Progenitor cell of endocrine pancreas (in vitro differentiated cells): ENCODE measurements at regions not wholly inside any gene's neighbourhood (a gene's known extent, or its start where the extent isn't known, plus 50 kb on each side); places are given as distances from the start of the nearest gene placed in this dataset.

Experiments
- DNase-seq: peaks from one replicate; pipeline ENCODE4 v3.0.0; 2021; ENCODE audit warnings: low spot score; ENCODE audit not compliant: unreplicated experiment
- H3K27ac Mint-ChIP-seq: 2 replicates; pipeline ENCODE4 v1.8.0; 2021; ENCODE audit warnings: mild to moderate bottlenecking, moderate library complexity, mixed read lengths
- H3K27me3 Mint-ChIP-seq: 2 replicates; pipeline ENCODE4 v1.8.0; 2021; ENCODE audit warnings: mixed read lengths
- H3K36me3 Mint-ChIP-seq: 2 replicates; pipeline ENCODE4 v1.8.0; 2022; ENCODE audit warnings: mixed read lengths; ENCODE audit not compliant: insufficient read depth
- H3K4me1 Mint-ChIP-seq: 2 replicates; pipeline ENCODE4 v1.8.0; 2021; ENCODE audit warnings: low read depth, mixed read lengths
- H3K4me3 Mint-ChIP-seq: 2 replicates; pipeline ENCODE4 v1.8.0; 2021; ENCODE audit warnings: low read depth, mild to moderate bottlenecking, moderate library complexity, mixed read lengths
- H3K9me3 Mint-ChIP-seq: 2 replicates; pipeline ENCODE4 v1.8.0; 2021; ENCODE audit warnings: low read depth, mixed read lengths
- TF ChIP-seq, protein P1 (sequence below): fragments of 200-600 bp; sonication (generic); IDR thresholded peaks from one replicate; pipeline ENCODE4 v1.5.0; 2021; ENCODE audit warnings: antibody characterized with exemption, mild to moderate bottlenecking; ENCODE audit not compliant: unreplicated experiment

DNA sequence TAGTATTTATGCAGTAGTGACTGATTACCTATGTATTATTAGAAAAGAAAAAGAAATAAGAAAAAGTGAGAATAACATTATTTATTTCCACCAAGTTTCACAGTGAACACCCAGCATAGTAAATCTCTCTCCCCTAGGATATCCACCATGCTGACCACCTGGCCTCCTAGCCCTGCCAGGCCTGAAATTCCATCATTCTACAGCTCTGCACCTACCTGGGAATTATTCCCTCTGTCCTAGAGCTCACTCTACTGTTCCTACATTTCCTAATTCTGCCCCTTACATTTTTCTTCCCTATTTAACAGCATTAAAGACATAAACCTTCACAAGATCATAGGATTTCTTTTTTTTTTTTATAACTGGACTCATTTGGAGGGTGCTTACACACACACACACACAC, 525.3 kb upstream of the PPP2R3A start:
- Mint-ChIP-seq H3K9me3 (no peaks in the 10 kb centered on the region), H3K27me3 (no peaks in the 10 kb centered on the region), H3K4me1 (peaks cover 3% of the 10 kb centered on the region), H3K27ac (no peak overlapping the region), H3K4me3 (peak overlapping the region; percentile 27), H3K36me3 (peaks cover 3% of the 10 kb centered on the region)
- TF ChIP-seq, protein P1, sequence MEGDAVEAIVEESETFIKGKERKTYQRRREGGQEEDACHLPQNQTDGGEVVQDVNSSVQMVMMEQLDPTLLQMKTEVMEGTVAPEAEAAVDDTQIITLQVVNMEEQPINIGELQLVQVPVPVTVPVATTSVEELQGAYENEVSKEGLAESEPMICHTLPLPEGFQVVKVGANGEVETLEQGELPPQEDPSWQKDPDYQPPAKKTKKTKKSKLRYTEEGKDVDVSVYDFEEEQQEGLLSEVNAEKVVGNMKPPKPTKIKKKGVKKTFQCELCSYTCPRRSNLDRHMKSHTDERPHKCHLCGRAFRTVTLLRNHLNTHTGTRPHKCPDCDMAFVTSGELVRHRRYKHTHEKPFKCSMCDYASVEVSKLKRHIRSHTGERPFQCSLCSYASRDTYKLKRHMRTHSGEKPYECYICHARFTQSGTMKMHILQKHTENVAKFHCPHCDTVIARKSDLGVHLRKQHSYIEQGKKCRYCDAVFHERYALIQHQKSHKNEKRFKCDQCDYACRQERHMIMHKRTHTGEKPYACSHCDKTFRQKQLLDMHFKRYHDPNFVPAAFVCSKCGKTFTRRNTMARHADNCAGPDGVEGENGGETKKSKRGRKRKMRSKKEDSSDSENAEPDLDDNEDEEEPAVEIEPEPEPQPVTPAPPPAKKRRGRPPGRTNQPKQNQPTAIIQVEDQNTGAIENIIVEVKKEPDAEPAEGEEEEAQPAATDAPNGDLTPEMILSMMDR: no peak
- DNase-seq: no peak

DNA sequence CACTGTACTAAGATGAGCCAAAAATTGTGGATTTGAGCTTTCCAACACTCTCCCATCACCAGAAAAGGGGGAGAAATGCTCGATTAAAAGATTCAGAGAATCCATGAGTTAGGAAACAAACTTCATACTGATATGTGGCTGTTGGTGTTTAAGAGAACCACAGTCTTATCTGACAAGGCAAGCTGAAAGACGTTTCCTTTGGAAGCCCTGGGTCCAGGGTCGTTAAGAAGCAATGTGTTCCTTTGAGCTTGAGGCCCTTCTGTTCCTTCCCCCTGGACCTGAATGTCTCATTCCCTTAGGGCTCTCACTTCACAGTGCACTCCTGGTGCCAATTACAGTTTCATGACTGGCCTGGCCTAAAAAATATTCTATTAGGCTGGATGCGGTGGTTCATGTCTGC, 524.8 kb upstream of the PPP2R3A start:
- DNase-seq: no peak
- TF ChIP-seq, protein P1: no peak
- Mint-ChIP-seq H3K36me3 (no peaks in the 10 kb centered on the region), H3K4me3 (peak overlapping the region; percentile 27), H3K4me1 (peaks cover 3% of the 10 kb centered on the region), H3K27ac (no peak overlapping the region), H3K9me3 (no peaks in the 10 kb centered on the region), H3K27me3 (no peaks in the 10 kb centered on the region)

DNA sequence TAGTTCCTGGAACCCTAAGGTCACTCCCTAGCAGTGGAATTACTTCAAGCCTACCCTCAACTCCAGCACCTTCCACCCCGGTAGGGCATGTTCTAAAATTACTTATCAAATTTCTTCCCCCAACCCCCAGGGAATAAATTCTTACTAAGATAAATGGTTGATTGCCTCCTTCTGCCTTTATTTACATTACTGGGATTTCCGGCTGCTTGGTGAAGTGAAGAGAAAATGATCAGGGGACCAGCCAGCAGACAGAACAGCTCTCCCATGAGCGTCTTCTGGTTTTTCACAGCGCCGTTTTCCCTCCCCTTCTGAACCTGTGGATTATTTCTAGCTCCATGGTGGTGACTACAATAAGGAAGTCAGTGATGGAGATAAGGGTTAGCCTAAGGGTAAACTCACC, 521.5 kb upstream of the PPP2R3A start:
- no peak overlapping the region for H3K4me3 Mint-ChIP-seq
- no peak overlapping the region for H3K27ac Mint-ChIP-seq
- H3K36me3 Mint-ChIP-seq: no peaks in the 10 kb centered on the region
- peaks cover 8% of the 10 kb centered on the region for H3K27me3 Mint-ChIP-seq
- H3K9me3 Mint-ChIP-seq: no peaks in the 10 kb centered on the region
- TF ChIP-seq, protein P1: no peak
- no peak for DNase-seq
- no peaks in the 10 kb centered on the region for H3K4me1 Mint-ChIP-seq

DNA sequence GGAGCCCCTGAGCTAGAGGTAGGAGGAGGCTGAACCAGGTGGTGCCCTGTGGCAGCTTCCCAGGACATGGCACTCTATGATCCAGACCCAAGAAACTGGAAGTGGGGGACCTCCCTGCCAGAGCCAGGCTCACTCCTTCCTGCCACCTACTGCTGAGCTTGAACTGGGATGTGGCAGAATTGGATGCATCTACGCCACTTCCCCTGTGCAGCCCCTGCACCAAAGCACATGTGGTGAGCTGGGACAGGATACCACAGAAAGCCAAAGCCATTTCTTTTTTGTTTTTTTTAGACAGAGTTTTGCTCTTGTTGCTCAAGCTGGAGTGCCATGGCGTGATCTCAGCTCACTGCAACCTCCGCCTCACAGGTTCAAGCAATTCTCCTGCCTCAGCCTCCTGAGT, 518.0 kb upstream of the PPP2R3A start:
- peaks cover 10% of the 10 kb centered on the region for H3K27me3 Mint-ChIP-seq
- H3K4me3 Mint-ChIP-seq: no peak overlapping the region
- H3K36me3 Mint-ChIP-seq: no peaks in the 10 kb centered on the region
- no peaks in the 10 kb centered on the region for H3K4me1 Mint-ChIP-seq
- no peaks in the 10 kb centered on the region for H3K9me3 Mint-ChIP-seq
- H3K27ac Mint-ChIP-seq: no peak overlapping the region
- DNase-seq: no peak
- TF ChIP-seq, protein P1: no peak

DNA sequence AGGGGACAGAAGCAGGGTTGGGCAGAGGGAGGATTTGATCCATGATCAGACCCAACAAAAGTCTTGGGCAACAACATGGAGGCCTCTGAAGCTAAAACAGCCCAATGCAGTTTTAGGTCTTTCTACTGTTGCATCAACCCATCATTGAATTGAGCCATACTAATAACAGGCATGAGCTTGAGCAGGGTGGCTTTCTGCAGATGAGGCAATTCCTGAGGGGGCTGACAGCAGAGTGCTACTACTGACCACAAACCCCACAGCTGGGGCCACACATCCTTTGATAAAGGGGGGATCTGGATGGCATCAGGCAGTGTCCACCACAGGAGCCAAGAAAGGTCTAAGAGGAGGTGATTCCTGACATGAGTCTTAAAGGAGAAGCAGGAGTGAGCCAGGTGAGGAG, 517.0 kb upstream of the PPP2R3A start:
- H3K36me3 Mint-ChIP-seq: no peaks in the 10 kb centered on the region
- TF ChIP-seq, protein P1: no peak
- peaks cover 15% of the 10 kb centered on the region for H3K27me3 Mint-ChIP-seq
- no peaks in the 10 kb centered on the region for H3K4me1 Mint-ChIP-seq
- no peak overlapping the region for H3K4me3 Mint-ChIP-seq
- no peak for DNase-seq
- no peaks in the 10 kb centered on the region for H3K9me3 Mint-ChIP-seq
- H3K27ac Mint-ChIP-seq: no peak overlapping the region
